Non-pigmented ciliary epithelial cell (primary cell): ENCODE measurements at regions not wholly inside any gene's neighbourhood (a gene's known extent, or its start where the extent isn't known, plus 50 kb on each side); places are given as distances from the start of the nearest gene placed in this dataset.

ENCODE experiments used
- DNase-seq: peaks from one replicate; pipeline ENCODE4 v3.0.0-alpha.2; 2010; ENCODE audit warnings: low read depth

- DNase-seq, result no peak
These were observed 241.8 kb downstream of the ALDH8A1 start for GRCh38 chr6:134708079-134708478.

GRCh38 chr6:134707342-134708031 lies 242.4 kb downstream of the ALDH8A1 start:
- DNase-seq, result no peak

- DNase-seq, result no peak
These were observed 243.1 kb downstream of the ALDH8A1 start for GRCh38 chr6:134706806-134707205.

GRCh38 chr6:134706153-134706552 lies 243.7 kb downstream of the ALDH8A1 start:
- no peak for DNase-seq

GRCh38 chr6:134703206-134703605 lies 246.7 kb downstream of the ALDH8A1 start:
- DNase-seq, result no peak

- DNase-seq, result no peak
These were observed 247.6 kb downstream of the ALDH8A1 start for GRCh38 chr6:134702279-134702678.

GRCh38 chr6:134701301-134701700 lies 248.6 kb downstream of the ALDH8A1 start:
- no peak for DNase-seq

- DNase-seq, result no peak
These were observed 251.7 kb downstream of the ALDH8A1 start for GRCh38 chr6:134698228-134698627.

GRCh38 chr6:134692008-134692407 lies 257.9 kb downstream of the ALDH8A1 start:
- no peak for DNase-seq

GRCh38 chr6:134691180-134691579 lies 258.7 kb downstream of the ALDH8A1 start:
- no peak for DNase-seq

- DNase-seq, result no peak
These were observed 259.9 kb downstream of the ALDH8A1 start for GRCh38 chr6:134690048-134690447.

- no peak for DNase-seq
These were observed 260.3 kb downstream of the ALDH8A1 start for GRCh38 chr6:134689641-134690040.

- DNase-seq, result no peak
These were observed 260.7 kb downstream of the ALDH8A1 start for GRCh38 chr6:134689177-134689576.

- no peak for DNase-seq
These were observed 263.8 kb downstream of the ALDH8A1 start for GRCh38 chr6:134686071-134686470.

- DNase-seq, result no peak
These were observed 265.5 kb downstream of the ALDH8A1 start for GRCh38 chr6:134684423-134684795.

- no peak for DNase-seq
These were observed 266.0 kb downstream of the ALDH8A1 start for GRCh38 chr6:134683783-134684422.

GRCh38 chr6:134680433-134680832 lies 269.5 kb downstream of the ALDH8A1 start:
- no peak for DNase-seq

- no peak for DNase-seq
These were observed 269.9 kb downstream of the ALDH8A1 start for GRCh38 chr6:134680021-134680420.

- no peak for DNase-seq
These were observed 271.4 kb downstream of the ALDH8A1 start for GRCh38 chr6:134678436-134678889.

- DNase-seq, result no peak
These were observed 273.3 kb downstream of the ALDH8A1 start for GRCh38 chr6:134676307-134677281.

- DNase-seq, result no peak
These were observed 274.5 kb downstream of the ALDH8A1 start for GRCh38 chr6:134675110-134676054.
